HepG2 (cell line): ENCODE measurements at regions not wholly inside any gene's neighbourhood (a gene's known extent, or its start where the extent isn't known, plus 50 kb on each side); places are given as distances from the start of the nearest gene placed in this dataset.

Experiments used
- CENPT ChIP-seq: sonication (generic); formaldehyde crosslinking; IDR thresholded peaks from 2 replicates; pipeline ENCODE4 v1.8.0; 2022; ENCODE audit warnings: low read depth, mild to moderate bottlenecking, moderate library complexity, missing genetic modification reagents
- HNRNPL ChIP-seq: fragments of 200-400 bp; formaldehyde crosslinking; IDR thresholded peaks from 2 replicates; pipeline ENCODE4 v1.6.1; 2017; ENCODE audit warnings: mild to moderate bottlenecking, low read depth, low read length
- MAFF ChIP-seq: IDR thresholded peaks from 2 replicates; pipeline ENCODE4 v1.6.1; 2011; ENCODE audit warnings: low read depth, low read length, improper control_type of control experiment
- MTA1 ChIP-seq: sonication (generic); formaldehyde crosslinking; IDR thresholded peaks from 2 replicates; pipeline ENCODE4 v1.4.0; 2020; ENCODE audit warnings: missing genetic modification reagents, mild to moderate bottlenecking, borderline replicate concordance
- NCOA5 ChIP-seq: sonication (generic); formaldehyde crosslinking; IDR thresholded peaks from 2 replicates; pipeline ENCODE4 v1.4.0; 2020; ENCODE audit warnings: missing genetic modification reagents
- NONO ChIP-seq, 2 experiments: fragments of 450-650 bp in 1 of 2; sonication (generic) in 1 of 2; formaldehyde crosslinking in 1 of 2; IDR thresholded peaks in 1 of 2; conservative IDR thresholded peaks in 1 of 2; 2 replicates each; pipeline versions ENCODE4 v1.6.1 to v1.8.0; 2017 to 2022; ENCODE audit warnings: mild to moderate bottlenecking in 1 of 2, missing genetic modification reagents in 1 of 2, moderate library complexity in 1 of 2
- NR2C2 ChIP-seq: sonication (generic); formaldehyde crosslinking; IDR thresholded peaks from 2 replicates; pipeline ENCODE4 v1.4.0; 2020; ENCODE audit warnings: missing genetic modification reagents, mild to moderate bottlenecking, moderate library complexity, borderline replicate concordance
- RAD21 ChIP-seq: fragments of 450-650 bp; formaldehyde crosslinking; IDR thresholded peaks from 2 replicates; pipeline ENCODE4 v1.5.0; 2020; ENCODE audit warnings: mild to moderate bottlenecking
- RARA ChIP-seq: IDR thresholded peaks from 2 replicates; pipeline ENCODE4 v1.6.1; 2016; ENCODE audit warnings: missing genetic modification reagents, missing compliant biosample characterization
- REXO4 ChIP-seq: sonication (generic); formaldehyde crosslinking; IDR thresholded peaks from 2 replicates; pipeline ENCODE4 v1.8.0; 2022; ENCODE audit warnings: missing genetic modification reagents, mild to moderate bottlenecking, borderline replicate concordance
- ZMYM3 ChIP-seq: sonication (generic); formaldehyde crosslinking; IDR thresholded peaks from 2 replicates; pipeline ENCODE4 v1.5.1; 2020; ENCODE audit warnings: mild to moderate bottlenecking, missing genetic modification reagents
- ZNF350 ChIP-seq: sonication (generic); formaldehyde crosslinking; IDR thresholded peaks from 2 replicates; pipeline ENCODE4 v1.4.0; 2020; ENCODE audit warnings: mild to moderate bottlenecking, low read depth, missing genetic modification reagents, borderline replicate concordance
- ZNF790 ChIP-seq: sonication (generic); formaldehyde crosslinking; IDR thresholded peaks from 2 replicates; pipeline ENCODE4 v1.8.0; 2022; ENCODE audit warnings: missing genetic modification reagents, mild to moderate bottlenecking, borderline replicate concordance
- TF ChIP-seq, protein P1 (sequence below), 2 experiments: sonication (generic) in 1 of 2; formaldehyde crosslinking in 1 of 2; IDR thresholded peaks; 2 replicates each; pipeline versions ENCODE4 v1.5.1 to v1.6.1; 2011 to 2020; ENCODE audit warnings: borderline replicate concordance in 1 of 2, low read depth in 1 of 2, low read length in 1 of 2, mild to moderate bottlenecking in 1 of 2, missing genetic modification reagents in 1 of 2, moderate library complexity in 1 of 2
- TF ChIP-seq, protein P2 (sequence below): sonication (generic); formaldehyde crosslinking; IDR thresholded peaks from 2 replicates; pipeline ENCODE4 v1.8.1; 2022; ENCODE audit warnings: low read depth, mild to moderate bottlenecking, missing genetic modification reagents
- TF ChIP-seq, protein P3 (sequence below): sonication (generic); formaldehyde crosslinking; IDR thresholded peaks from 2 replicates; pipeline ENCODE4 v1.8.0; 2022; ENCODE audit warnings: mild to moderate bottlenecking, missing genetic modification reagents, moderate library complexity
- TF ChIP-seq, protein P4 (sequence below), 2 experiments: sonication (generic) in 1 of 2; formaldehyde crosslinking in 1 of 2; IDR thresholded peaks; 2 replicates each; pipeline versions ENCODE4 v1.4.0 to v1.6.1; 2018 to 2020; ENCODE audit warnings: missing genetic modification reagents in 2 of 2, borderline replicate concordance in 1 of 2, low read depth in 1 of 2, mild to moderate bottlenecking in 1 of 2, missing biosample characterization in 1 of 2
- TF ChIP-seq, protein P5 (sequence below): sonication (generic); formaldehyde crosslinking; IDR thresholded peaks from 2 replicates; pipeline ENCODE4 v1.8.0; 2022; ENCODE audit warnings: low read depth, missing genetic modification reagents

DNA sequence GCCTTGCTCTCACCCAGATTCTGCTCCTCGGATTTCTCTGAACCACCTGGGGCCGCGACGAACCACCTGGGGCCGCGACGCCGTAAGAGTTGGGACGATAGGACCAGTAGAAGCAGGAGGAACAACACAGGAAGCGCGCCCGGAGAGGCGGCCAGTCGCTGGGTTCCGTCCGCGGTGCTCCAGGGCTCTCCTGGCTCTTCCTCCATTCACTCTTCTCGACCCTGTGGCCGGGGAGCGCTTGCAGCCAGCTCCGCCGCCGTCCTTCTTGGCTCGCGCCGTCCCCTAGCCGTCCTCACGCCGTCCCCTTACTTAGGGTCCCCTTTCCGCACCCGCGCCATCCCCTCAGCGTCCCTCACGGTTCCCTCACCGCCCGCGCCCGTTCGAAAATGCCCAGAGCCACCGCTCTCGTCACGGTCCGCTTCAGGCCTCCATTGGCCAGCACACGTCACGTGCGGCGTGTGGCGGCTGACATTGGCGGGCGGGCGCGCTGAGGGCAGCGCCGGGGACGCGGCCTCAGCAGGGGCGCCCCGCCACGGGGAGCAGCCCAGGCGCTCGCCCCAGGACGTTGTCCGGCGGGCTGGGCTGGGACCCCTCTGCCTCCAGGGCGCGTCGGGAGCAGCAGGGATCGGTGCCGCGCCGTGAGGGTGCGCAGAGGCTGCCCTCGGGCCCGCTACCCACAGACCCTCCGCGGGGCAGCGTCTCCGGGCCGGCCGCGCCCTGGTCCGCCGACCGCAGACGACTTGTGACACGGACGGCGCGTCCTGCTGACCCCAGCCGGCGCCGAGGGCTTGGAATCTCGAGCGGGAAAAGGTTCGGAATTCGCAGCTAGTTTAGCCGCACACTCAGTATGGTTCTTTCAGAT, 53.7 kb upstream of the PTPDC1 start (continued):
- TF ChIP-seq, protein P1, sequence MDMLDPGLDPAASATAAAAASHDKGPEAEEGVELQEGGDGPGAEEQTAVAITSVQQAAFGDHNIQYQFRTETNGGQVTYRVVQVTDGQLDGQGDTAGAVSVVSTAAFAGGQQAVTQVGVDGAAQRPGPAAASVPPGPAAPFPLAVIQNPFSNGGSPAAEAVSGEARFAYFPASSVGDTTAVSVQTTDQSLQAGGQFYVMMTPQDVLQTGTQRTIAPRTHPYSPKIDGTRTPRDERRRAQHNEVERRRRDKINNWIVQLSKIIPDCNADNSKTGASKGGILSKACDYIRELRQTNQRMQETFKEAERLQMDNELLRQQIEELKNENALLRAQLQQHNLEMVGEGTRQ (IDR thresholded peaks at IDR 0.05; ENCODE audit: low read depth, low read length), result peak; percentile 96
- TF ChIP-seq, protein P1 (CRISPR knock-in tag; IDR thresholded peaks at IDR 0.05; ENCODE audit: borderline replicate concordance), result peak; percentile 93
- TF ChIP-seq ZNF790 (CRISPR knock-in tag), result peak; percentile 98
- TF ChIP-seq, protein P2, sequence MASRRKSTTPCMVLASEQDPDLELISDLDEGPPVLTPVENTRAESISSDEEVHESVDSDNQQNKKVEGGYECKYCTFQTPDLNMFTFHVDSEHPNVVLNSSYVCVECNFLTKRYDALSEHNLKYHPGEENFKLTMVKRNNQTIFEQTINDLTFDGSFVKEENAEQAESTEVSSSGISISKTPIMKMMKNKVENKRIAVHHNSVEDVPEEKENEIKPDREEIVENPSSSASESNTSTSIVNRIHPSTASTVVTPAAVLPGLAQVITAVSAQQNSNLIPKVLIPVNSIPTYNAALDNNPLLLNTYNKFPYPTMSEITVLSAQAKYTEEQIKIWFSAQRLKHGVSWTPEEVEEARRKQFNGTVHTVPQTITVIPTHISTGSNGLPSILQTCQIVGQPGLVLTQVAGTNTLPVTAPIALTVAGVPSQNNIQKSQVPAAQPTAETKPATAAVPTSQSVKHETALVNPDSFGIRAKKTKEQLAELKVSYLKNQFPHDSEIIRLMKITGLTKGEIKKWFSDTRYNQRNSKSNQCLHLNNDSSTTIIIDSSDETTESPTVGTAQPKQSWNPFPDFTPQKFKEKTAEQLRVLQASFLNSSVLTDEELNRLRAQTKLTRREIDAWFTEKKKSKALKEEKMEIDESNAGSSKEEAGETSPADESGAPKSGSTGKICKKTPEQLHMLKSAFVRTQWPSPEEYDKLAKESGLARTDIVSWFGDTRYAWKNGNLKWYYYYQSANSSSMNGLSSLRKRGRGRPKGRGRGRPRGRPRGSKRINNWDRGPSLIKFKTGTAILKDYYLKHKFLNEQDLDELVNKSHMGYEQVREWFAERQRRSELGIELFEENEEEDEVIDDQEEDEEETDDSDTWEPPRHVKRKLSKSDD (CRISPR knock-in tag), result no peak; the same call in 1 of the 2 replicates
- TF ChIP-seq RAD21, result no peak; the same call in 1 of the 2 replicates
- TF ChIP-seq, protein P3, sequence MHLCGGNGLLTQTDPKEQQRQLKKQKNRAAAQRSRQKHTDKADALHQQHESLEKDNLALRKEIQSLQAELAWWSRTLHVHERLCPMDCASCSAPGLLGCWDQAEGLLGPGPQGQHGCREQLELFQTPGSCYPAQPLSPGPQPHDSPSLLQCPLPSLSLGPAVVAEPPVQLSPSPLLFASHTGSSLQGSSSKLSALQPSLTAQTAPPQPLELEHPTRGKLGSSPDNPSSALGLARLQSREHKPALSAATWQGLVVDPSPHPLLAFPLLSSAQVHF, result peak; percentile 93
- TF ChIP-seq RARA (CRISPR knock-in tag), result no peak; the same call in 1 of the 2 replicates
- peak; percentile 75 for TF ChIP-seq REXO4 (CRISPR knock-in tag)
- TF ChIP-seq HNRNPL, result no peak
- no peak for TF ChIP-seq NCOA5
- TF ChIP-seq MTA1 (CRISPR knock-in tag), result no peak; the same call in 1 of the 2 replicates
- TF ChIP-seq, protein P4, sequence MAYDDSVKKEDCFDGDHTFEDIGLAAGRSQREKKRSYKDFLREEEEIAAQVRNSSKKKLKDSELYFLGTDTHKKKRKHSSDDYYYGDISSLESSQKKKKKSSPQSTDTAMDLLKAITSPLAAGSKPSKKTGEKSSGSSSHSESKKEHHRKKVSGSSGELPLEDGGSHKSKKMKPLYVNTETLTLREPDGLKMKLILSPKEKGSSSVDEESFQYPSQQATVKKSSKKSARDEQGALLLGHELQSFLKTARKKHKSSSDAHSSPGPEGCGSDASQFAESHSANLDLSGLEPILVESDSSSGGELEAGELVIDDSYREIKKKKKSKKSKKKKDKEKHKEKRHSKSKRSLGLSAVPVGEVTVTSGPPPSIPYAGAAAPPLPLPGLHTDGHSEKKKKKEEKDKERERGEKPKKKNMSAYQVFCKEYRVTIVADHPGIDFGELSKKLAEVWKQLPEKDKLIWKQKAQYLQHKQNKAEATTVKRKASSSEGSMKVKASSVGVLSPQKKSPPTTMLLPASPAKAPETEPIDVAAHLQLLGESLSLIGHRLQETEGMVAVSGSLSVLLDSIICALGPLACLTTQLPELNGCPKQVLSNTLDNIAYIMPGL (CRISPR knock-in tag; IDR thresholded peaks at IDR 0.05; ENCODE audit: borderline replicate concordance in 1 of 2, low read depth in 1 of 2), result peak; percentile 72 to 90; a peak in 3 of 4 replicates
- TF ChIP-seq CENPT, result peak; percentile 96
- no peak for TF ChIP-seq ZMYM3 (CRISPR knock-in tag)
- TF ChIP-seq MAFF, result no peak
- TF ChIP-seq, protein P5, sequence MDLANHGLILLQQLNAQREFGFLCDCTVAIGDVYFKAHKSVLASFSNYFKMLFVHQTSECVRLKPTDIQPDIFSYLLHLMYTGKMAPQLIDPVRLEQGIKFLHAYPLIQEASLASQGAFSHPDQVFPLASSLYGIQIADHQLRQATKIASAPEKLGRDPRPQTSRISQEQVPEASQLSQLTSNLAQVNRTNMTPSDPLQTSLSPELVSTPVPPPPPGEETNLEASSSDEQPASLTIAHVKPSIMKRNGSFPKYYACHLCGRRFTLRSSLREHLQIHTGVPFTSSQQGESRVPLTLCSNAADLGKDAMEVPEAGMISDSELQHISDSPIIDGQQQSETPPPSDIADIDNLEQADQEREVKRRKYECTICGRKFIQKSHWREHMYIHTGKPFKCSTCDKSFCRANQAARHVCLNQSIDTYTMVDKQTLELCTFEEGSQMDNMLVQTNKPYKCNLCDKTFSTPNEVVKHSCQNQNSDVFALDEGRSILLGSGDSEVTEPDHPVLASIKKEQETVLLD (CRISPR knock-in tag), result peak; percentile 54; the same call in 1 of the 2 replicates
- TF ChIP-seq NONO (IDR thresholded peaks at IDR 0.05), result no peak
- TF ChIP-seq NONO (CRISPR knock-in tag; conservative IDR thresholded peaks at IDR 0.05), result peak; percentile 75
- TF ChIP-seq NR2C2 (CRISPR knock-in tag), result no peak
- no peak for TF ChIP-seq ZNF350 (CRISPR knock-in tag)
